ENCODE measurements at regions not wholly inside any gene's neighbourhood (a gene's known extent, or its start where the extent isn't known, plus 50 kb on each side); places are given as distances from the start of the nearest gene placed in this dataset.

DNA sequence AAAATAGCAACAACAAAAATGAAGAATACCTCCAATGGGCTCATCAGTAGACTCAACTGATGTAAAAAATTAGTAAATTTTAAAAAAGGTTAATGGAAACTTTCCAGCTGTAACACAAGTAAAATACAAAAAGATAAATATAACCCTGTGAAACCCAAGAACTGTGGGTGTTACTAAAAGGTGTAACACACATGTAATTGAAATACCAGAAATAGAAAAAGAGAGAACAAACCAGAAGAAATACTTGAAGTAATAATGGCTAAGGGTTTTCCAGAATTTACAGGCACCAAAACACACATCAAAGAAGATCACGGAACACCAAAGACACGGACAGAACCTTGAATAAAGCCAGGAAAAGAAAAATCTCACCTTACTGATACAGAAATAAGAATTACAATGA is 590.6 kb upstream of the RAB6C start:
- Histone ChIP-seq H3K36me3 (no peaks in the 10 kb centered on the region), H3K9me3 (no peaks in the 10 kb centered on the region), H3K4me3 (no peak overlapping the region), H3K27ac (no peak overlapping the region), H3K27me3 (no peaks in the 10 kb centered on the region), H3K4me1 (no peaks in the 10 kb centered on the region)
- whole genome bisulfite sequencing, 2 donors, result 80 to 85% methylated on average over 2 of the region's 2 CpGs
- TF ChIP-seq CTCF (IDR thresholded peaks at IDR 0.05), result no peak
- TF ChIP-seq POLR2A (IDR thresholded peaks at IDR 0.05), result no peak
- no peak for TF ChIP-seq EP300 (IDR thresholded peaks at IDR 0.05)
- no peak for DNase-seq (ENCODE audit: low spot score in 2 of 2)

DNA sequence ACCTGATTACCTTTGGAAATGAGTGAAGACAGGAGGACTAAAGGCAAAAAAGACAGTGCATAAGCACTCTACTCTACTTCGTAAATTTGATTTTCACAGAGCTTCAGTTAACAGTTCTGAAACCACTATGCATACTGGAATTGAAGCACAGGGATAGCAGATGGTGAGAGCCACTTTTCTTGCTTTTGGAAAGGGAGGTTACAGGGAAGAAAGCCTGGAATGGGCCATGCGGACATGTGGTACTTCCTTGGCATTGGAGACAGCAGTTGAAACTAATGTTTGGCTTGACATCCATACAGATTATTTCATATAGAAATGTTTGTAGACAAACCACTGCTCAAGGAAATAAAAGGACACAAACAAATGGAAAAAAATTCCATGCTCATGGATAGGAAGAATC is 585.6 kb upstream of the RAB6C start:
- no peaks in the 10 kb centered on the region for H3K27me3 ChIP-seq
- WGBS, 2 donors, result 63 to 96% methylated on average over 2 of the region's 2 CpGs
- no peak for TF ChIP-seq CTCF (IDR thresholded peaks at IDR 0.05)
- TF ChIP-seq POLR2A (IDR thresholded peaks at IDR 0.05), result no peak
- TF ChIP-seq EP300 (IDR thresholded peaks at IDR 0.05), result no peak
- DNase-seq (ENCODE audit: low spot score in 2 of 2), result no peak
- H3K36me3 ChIP-seq, result no peaks in the 10 kb centered on the region
- H3K4me3 ChIP-seq, result no peak overlapping the region
- no peaks in the 10 kb centered on the region for H3K9me3 ChIP-seq
- H3K27ac ChIP-seq, result no peak overlapping the region
- no peaks in the 10 kb centered on the region for H3K4me1 ChIP-seq

- DNase-seq (ENCODE audit: low spot score in 2 of 2), result peak in 1 of 2 donors; percentile 22
- WGBS, 2 donors, result 63 to 68% methylated on average over 3 of the region's 3 CpGs
- no peaks in the 10 kb centered on the region for H3K27me3 ChIP-seq
- no peaks in the 10 kb centered on the region for H3K4me1 ChIP-seq
- no peak overlapping the region for H3K27ac ChIP-seq
- no peaks in the 10 kb centered on the region for H3K9me3 ChIP-seq
- H3K4me3 ChIP-seq, result no peak overlapping the region
- TF ChIP-seq CTCF (IDR thresholded peaks at IDR 0.05) (peak; percentile 23 to 42 (median 37)), POLR2A (IDR thresholded peaks at IDR 0.05) (no peak)
- no peaks in the 10 kb centered on the region for H3K36me3 ChIP-seq
These were observed 582.4 kb upstream of the RAB6C start for GRCh38 chr2:129396980-129397599.

GRCh38 chr2:129400826-129401225 is 578.6 kb upstream of the RAB6C start:
- TF ChIP-seq POLR2A (IDR thresholded peaks at IDR 0.05) (no peak), EP300 (IDR thresholded peaks at IDR 0.05) (no peak), CTCF (IDR thresholded peaks at IDR 0.05) (no peak)
- H3K27me3 ChIP-seq, result no peaks in the 10 kb centered on the region
- no peaks in the 10 kb centered on the region for H3K4me1 ChIP-seq
- no peak overlapping the region for H3K27ac ChIP-seq
- H3K36me3 ChIP-seq, result no peaks in the 10 kb centered on the region
- H3K4me3 ChIP-seq, result no peak overlapping the region
- no peaks in the 10 kb centered on the region for H3K9me3 ChIP-seq
- no peak for DNase-seq (ENCODE audit: low spot score in 2 of 2)
- WGBS, 2 donors, result 64 to 67% methylated on average over 7 of the region's 7 CpGs

- no peaks in the 10 kb centered on the region for H3K4me1 ChIP-seq
- no peaks in the 10 kb centered on the region for H3K27me3 ChIP-seq
- no peak for DNase-seq (ENCODE audit: low spot score in 2 of 2)
- 57 to 66% methylated on average over 2 of the region's 2 CpGs for WGBS, 2 donors
- TF ChIP-seq POLR2A (IDR thresholded peaks at IDR 0.05) (no peak), EP300 (IDR thresholded peaks at IDR 0.05) (no peak), CTCF (IDR thresholded peaks at IDR 0.05) (no peak)
- H3K4me3 ChIP-seq, result no peak overlapping the region
- H3K9me3 ChIP-seq, result no peaks in the 10 kb centered on the region
- no peaks in the 10 kb centered on the region for H3K36me3 ChIP-seq
- no peak overlapping the region for H3K27ac ChIP-seq
These were observed 577.4 kb upstream of the RAB6C start for GRCh38 chr2:129402076-129402475.
